GM12865 (cell line): ENCODE measurements at regions not wholly inside any gene's neighbourhood (a gene's known extent, or its start where the extent isn't known, plus 50 kb on each side); places are given as distances from the start of the nearest gene placed in this dataset.

Experiments
- DNase-seq: peaks from one replicate; pipeline ENCODE4 v3.0.0; 2010; ENCODE audit warnings: low read depth
- H3K4me3 ChIP-seq: 2 replicates; pipeline ENCODE4 v1.5.1; 2011; ENCODE audit warnings: mild to moderate bottlenecking, low read depth, low read length, control low read depth
- CTCF ChIP-seq: IDR thresholded peaks from 2 replicates; pipeline ENCODE4 v1.5.1; 2011; ENCODE audit warnings: low read length, control low read depth, low read depth, inconsistent platforms; ENCODE audit not compliant: insufficient read depth; ENCODE audit errors: missing control alignments

DNA sequence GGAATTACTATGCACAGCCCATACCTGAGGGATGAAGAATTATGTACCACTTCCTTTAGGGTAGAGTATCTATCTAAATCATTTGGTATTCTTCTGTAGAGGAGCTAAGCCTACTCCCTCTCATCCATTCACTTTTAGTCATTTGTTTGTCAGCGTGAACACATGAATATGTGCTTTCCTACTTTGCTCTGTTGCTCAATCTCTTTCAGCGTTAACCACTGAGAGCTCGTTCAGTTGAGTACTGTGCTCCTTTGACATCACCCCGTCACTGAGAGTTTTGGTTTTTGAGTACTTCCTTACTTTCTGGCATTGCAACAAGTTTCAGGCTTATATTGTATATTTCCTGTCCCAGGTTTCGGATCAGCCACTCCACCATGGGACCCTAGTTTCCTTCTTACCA is 700.6 kb downstream of the NLGN4X start:
- TF ChIP-seq CTCF = no peak
- no peak overlapping the region for H3K4me3 ChIP-seq
- DNase-seq = no peak

- no peak overlapping the region for H3K4me3 ChIP-seq
- TF ChIP-seq CTCF = no peak
- DNase-seq = no peak
Observed at GRCh38 chrX:5526191-5526590, 702.5 kb downstream of the NLGN4X start.

DNA sequence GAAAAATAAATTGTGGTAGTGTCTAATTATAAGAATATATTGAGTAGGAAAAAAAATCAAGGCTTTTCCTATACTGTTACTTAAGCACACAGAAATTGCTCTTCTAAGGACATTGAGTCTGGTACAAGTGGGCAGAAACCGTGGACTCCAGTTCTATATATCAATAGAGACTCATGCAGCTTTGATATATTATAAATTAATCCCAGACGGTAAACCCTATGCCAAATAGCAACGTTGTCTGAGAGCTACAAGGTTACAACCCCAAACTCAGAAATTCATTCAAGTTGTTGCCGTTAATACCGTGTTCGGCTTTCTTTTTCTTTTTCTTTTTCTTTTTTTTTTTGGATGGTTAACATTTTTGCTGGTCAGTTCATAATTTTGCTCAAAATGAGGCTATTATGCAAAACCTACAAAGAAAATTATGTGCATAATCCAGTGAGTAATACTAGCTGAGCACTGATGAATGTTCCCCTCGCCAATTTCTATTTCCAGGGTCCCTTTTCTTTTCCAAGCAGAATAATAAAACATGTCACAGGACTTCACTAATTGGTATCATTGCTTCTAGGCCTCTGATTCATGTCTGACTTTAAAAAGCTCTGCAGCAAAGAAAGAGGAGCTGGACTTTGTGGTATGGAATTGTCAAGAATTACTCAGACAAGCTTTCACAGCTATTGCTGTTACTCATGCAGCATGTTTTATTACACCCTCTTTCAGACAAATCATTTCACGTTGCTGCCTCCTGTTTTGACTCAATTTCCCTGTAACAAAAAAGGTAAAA is 737.7 kb downstream of the NLGN4X start:
- TF ChIP-seq CTCF = no peak
- DNase-seq = no peak

GRCh38 chrX:5474282-5474681 is 754.4 kb downstream of the NLGN4X start:
- no peak overlapping the region for H3K4me3 ChIP-seq
- no peak for TF ChIP-seq CTCF
- DNase-seq = no peak

More for the DNA sequence above, 737.7 kb downstream of the NLGN4X start:
- no peak overlapping the region for H3K4me3 ChIP-seq

GRCh38 chrX:5458300-5458842 is 770.3 kb downstream of the NLGN4X start:
- no peak overlapping the region for H3K4me3 ChIP-seq
- DNase-seq = peak; percentile 0
- TF ChIP-seq CTCF = peak; percentile 17

- DNase-seq = no peak
- H3K4me3 ChIP-seq = no peak overlapping the region
- no peak for TF ChIP-seq CTCF
Observed at GRCh38 chrX:5449323-5449722, 779.3 kb downstream of the NLGN4X start.

- TF ChIP-seq CTCF = no peak
- DNase-seq = no peak
- H3K4me3 ChIP-seq = no peak overlapping the region
Observed at GRCh38 chrX:5431823-5432222, 796.8 kb downstream of the NLGN4X start.
